HG02623 (cell line): ENCODE measurements at regions not wholly inside any gene's neighbourhood (a gene's known extent, or its start where the extent isn't known, plus 50 kb on each side); places are given as distances from the start of the nearest gene placed in this dataset.
"Not testable (repeated sequence)": the region's sequence is repeated elsewhere in the genome, so short reads cannot be mapped to it uniquely, and the experiment has no call there.

Experiments used
- ATAC-seq: cut with Tn5 transposase; IDR thresholded peaks from one replicate; pipeline ENCODE4 v1.9.1; 2021; ENCODE audit warnings: moderate library complexity; ENCODE audit not compliant: unreplicated experiment

DNA sequence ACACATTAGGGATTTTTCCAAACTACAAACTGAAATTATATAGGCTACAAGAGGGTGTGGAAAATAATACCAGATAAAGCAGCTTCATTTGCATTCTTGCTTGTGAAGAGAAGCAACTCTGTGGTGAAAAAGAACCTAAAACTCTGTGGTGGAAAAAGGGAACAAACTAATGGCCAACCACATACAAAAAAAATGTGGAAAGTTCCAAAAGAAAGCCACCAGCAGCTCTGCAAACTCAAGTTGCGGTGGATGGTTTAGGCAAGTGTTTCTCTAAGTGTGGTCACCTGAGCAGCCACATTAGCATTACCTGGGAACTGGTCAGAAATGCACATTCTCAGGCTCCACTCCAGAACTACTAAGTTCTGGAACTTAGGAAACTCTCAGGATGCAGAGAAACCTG is 586.4 kb downstream of the ACTL7B start:
- no peak for ATAC-seq

DNA sequence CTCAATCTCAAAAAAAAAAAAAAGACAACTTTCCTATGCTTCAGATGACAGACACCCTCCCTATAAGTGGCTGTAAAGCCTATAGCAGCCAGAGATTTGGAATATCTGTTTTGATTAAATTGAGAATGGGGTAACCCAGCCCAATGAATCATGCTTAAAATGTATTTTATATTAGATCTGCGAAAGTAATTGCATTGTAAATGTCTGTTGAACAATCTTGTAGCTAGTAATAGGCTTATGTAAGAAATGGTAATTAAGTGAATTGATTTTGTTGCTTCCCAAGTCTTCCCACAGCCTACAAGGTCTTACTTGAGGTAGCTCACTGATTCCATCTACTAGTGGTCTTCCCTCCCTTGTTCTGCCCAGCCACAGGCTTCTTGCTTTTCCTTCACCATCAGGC is 590.7 kb downstream of the ACTL7B start:
- no peak for ATAC-seq

DNA sequence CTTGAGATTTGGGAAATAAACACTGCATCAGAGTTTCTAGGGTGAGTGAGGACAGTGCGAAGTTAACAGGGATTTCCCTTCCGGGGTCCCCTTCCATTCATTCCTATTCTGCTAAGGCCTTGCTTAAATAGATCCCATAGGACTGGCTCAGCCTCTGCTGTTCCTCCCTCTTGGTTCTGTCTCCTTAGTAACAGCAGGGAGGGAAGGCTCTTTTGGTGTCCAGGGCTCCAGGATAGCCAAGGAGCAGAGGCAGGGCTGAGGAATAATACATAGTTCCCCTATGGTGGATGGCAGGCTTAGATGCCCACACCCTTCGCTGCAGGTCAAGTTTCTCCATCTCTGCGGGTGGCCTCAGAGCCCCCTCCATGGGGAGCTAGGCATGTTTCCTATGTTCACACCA is 591.7 kb downstream of the ACTL7B start:
- no peak for ATAC-seq

DNA sequence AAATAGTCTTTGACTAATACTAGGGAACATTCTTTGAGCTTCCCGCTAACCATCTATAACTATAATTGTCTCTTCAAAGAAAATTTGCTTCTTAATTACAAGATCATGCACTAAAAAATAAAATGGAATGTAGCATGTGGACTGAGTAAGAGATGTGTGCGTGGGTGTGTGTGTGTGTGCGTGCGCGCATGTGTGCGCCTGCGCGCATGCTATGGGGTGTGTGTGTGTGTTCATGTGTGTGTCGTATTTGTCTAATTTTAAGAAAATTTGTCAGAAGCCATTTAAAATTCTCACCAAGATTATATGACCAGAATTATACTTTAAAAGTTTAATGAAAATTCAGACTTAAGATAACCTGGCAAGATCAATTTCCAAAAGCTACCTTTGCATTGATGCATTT is 593.0 kb downstream of the ACTL7B start:
- ATAC-seq, result no peak

DNA sequence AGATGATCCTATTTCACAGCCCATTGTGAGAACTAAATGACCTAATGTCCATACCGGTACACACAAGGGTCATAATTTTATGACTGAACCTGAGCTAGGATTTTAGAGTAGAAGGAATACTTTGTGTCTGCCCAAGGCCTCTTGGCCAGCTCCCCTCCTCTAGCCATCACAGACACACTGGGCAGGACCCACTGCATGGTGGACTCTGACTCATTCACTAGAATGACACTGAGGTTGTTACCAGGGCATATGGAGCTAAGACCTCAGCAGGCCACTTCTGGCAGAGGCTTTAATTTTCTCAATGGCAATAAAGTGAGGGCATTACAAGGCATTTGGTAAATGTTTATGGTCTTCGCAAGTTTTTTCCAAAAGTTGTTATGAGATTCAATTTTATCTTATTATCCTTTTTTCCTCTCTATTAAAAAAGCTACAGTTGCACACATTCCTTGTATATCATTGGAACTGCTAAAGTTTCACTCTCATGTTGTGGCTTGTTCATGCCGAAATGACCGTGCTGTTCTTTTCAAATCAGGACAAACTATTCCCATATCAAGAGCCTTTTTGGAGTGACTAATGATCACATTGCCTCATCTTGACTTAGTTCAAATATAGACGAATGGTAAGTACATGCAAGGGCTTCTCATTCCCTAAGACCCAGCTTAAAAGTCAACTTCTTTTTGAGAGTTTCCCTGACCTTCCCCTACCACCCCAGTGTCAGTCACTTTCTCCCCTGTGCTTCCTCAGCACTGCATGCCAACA is 595.7 kb downstream of the ACTL7B start:
- no peak for ATAC-seq

DNA sequence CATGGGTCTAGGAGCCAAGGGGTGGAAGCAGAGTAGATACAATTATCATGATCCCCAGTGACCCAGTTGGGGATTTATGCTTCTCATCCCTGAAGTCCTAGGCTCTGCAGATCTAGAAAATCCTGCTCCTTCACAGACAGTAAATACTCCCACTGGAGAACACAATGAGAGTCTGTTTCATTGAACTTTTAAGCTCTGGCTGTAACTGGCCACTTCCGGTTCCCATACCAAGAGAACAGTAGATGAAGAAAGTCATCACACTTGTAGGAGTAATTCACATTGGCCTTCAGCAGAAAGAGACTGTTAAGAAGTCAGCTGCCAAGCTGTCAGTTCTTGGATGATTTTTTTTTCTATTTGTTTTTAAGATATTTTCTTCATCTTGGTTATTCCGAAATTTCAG is 597.1 kb downstream of the ACTL7B start:
- no peak for ATAC-seq

DNA sequence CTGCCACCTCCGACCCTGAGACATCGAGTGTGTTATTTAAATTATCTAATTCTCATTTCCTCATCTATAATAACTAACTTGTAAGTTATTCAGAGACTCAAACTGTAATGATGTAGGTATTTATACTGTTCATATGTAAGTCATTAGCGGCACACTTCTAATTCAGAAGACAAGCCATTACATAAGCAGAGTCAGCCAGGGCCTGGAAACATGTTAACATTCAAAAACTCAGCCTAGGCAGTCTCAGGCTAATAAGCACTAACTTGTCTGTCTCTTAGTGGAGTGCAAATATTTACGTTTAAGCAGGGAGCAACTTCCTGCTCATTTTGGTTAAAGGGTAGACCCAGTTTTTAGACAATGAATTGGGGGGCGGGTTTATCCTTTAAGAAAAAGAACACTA is 598.4 kb downstream of the ACTL7B start:
- ATAC-seq, result no peak

DNA sequence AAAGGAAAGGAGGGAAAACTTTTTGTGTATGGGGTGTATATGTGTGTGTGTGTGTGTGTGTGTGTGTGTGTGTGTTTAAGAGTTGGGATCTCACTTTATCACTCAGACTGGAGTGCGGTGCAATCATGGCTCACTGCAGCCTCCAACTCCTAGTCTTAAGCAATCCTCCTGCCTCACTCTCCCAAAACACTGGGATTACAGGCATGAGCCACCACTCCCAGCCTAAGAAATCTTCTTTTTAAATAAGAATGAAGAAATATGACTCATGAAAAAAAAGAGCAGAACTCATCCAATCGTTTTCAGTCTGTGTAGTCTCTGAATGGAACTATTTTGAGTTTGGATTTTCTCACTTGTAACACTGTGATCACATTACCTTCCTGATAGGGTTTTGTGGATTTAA is 601.5 kb downstream of the ACTL7B start:
- no peak for ATAC-seq

DNA sequence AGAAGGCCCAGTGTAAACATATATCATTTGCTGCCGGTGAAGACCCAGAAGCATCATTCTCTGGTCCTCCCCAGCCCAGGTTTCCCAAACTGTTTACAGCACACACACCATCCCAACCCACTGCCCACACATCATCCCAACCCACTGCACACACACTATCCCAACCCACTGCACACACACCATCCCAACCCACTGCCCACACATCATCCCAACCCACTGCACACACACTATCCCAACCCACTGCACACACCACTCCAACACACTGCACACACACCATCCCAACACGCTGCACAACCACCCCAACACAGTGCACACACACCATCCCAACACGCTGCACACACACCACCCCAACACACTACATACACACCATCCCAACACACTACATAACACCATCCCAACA is 608.4 kb downstream of the ACTL7B start:
- ATAC-seq, result not testable (repeated sequence)

DNA sequence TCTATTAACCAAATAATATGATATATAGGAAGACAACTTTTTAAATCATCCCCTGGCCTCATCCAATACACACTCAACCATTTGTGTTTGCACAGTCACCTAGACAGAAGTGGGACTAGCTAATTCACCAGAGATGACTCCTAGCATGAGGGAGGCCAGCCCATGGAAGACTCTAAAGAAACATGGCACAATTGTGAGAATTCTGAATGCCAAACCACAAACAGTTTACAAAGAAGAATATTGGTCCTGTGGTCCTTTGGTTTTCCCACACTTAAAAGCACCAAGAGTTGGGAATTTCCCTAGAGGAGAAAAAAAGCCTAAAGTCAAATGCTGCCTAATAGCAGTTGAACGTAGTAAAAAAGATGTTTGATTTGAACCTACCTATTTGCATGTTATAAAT is 609.9 kb downstream of the ACTL7B start:
- no peak for ATAC-seq

DNA sequence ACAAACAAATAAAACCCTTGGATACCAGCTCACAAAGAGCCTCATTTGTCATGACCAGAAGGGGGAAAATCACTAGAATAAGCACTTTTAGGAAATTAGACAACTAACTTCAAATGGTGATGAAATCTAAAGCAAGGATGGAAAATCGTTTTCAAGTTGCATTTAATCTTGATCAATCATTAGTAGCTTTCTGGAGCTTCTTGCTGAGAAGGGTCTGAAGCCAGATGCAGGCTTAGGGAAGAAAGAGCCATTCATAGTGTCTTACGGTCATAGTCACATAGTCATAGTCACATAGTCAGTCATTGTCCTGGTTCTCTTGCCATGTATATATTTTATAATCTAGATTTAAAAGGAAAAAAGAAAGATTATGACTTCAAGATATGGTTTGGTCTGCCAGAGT is 610.5 kb downstream of the ACTL7B start:
- ATAC-seq, result no peak

DNA sequence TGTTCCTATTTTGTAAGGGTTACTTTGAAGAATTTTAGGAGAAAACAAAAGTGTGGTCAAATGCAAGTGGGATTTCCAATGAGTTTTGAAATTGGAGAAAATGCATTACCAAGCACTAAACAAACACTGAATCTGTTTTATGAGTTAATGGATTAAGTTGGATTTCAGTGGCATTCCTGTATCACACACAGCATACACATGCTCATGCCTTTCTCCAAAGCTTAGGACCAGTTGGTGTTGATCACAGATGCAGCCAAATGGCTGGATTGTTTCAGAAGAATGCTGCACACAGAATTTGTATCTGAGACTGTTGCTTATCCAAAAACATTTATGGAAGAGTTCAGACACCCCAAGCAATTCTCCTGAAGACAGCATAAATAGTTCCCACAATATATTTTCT is 611.1 kb downstream of the ACTL7B start:
- ATAC-seq, result no peak

DNA sequence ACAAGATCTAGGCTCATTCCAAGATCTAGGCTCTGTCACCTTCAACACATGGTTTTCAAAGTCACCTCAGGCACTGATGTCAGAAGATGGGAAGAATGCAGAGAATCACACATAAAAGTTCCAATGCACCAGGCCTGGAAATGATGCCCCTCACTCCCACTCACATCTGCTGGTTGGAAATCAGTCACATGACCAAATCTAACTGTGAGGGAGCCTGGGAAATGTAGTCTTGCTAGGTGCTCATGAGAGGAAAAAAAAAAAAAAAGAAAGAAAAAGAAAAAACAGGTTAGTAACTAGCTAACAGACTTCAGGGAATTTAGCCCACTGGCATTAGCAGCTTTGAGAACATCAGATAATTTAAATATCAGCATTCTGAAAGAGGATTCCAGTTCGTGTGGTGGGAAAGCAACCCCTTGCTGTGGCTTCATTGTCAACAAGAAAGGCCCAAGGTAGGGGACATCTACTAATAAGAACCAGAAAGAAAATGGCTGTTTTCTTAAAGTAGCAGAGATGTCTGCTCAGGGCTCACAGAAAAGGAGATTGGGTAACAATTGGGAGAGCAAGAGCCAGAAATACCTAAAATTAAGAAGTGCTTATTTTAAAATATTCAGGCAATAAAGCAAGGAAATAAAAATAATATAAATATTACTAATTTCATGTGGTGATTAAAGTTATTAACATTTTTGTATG is 614.3 kb downstream of the ACTL7B start:
- ATAC-seq, result no peak

DNA sequence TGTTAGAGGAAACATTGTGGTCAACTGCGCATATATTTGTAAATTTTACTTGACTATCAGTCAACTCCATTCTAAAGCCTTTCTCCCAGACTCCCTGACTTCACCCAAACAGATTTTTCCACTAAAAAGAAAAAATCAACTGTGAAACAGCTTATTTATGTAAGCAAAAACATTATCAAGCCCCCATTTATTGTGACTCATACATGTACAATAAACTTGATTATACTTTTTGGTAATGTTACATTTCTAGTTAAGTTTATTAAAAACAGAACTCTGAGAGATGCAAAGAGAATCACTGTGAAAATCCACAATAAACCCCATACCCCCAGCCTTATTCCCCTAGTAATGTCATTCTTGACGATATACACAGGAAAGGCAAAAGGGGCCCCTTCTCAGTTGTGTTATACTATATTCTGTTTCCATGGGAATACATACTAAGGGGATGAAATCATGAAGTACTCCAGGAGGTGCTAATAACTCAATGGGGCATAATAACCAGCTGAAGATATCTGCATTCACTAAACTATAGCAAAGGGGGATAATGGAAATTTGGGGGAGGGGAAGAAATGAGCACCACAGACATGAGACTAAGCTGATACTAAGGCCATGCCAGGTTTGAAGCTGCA is 616.0 kb downstream of the ACTL7B start:
- ATAC-seq, result no peak

DNA sequence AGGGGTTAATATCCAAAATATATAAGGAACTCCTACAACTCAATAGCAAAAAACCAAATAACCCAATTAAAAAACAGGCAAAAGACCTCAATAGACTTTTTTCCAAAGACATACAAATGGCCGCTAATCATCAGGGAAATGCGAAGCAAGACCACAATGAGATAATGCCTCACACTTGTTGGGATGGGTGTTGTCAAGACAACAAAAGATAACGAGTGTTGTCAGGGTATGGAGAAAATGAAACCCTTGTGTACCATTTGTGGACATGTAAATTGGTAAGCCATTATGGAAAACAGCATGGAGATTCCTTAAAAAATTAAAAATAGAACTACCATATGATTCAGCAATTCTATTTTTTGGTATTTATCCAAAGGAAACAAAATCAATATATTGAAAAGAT is 620.2 kb downstream of the ACTL7B start:
- ATAC-seq, result no peak

DNA sequence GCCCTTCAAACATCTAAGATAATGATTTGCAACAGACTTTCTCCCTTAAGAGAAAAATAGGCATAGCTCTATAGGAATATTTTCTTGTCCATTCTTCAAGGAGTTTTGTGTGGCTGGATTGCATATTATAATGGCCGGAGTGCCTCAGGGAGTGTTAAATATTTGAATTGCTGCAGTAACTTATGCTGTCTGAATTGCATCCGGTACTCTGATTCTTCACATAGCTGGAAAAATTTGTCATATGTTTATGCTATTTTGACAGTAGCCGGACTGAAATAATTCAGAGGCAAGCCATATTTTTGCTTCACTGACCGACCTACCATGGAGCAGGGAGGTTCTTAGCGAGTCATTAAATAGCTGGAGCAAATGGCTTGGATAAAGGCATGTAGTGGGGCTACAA is 621.0 kb downstream of the ACTL7B start:
- ATAC-seq, result no peak

DNA sequence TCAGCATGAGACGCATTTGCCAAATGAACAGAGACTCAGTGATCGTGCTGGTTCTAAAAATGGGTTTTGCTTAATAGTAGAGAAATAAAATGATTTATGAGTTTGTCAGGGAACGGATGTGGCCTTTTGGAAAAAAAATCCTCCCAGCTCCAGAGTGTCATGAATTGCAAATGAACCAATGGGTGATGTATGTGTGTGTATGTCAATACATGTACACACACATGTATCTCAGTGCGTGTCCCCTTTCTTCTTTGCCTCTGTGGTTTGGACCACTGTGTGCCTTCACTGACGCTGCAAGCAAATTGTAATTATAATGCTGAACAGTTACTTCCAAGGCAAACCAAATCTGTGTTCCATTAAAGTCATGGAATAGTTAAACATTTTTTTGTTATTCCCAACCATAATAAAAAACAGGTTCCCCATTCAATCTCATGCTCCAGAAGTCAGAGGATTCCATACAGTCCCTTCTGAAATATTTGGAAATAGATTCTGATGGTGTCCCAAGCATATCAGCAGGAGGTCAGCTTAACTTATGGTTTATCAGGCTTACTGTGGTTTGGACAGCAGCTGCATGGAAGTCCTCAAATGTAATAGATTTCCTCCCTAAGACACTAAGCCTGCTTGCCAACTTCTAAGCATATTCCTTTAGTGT is 630.5 kb downstream of the ACTL7B start:
- no peak for ATAC-seq

DNA sequence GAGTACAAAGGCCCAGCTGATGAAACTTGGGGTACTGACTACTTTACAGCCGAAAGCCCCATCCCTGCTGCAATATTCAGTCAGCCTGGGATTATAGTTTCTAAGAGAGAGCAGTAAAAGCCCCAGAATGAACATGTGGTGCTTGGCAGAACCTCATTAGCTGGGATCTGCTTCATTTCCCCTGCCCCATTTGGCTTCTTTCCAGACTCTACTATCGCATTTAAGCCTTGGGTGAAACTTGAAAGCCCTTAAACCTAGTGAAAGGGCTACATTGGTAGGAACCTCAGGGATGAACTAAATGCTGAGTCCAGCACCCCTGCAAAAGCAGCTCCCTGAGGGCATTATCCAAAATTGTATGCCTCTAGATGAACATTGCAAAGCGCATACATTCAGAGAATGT is 631.1 kb downstream of the ACTL7B start:
- no peak for ATAC-seq

DNA sequence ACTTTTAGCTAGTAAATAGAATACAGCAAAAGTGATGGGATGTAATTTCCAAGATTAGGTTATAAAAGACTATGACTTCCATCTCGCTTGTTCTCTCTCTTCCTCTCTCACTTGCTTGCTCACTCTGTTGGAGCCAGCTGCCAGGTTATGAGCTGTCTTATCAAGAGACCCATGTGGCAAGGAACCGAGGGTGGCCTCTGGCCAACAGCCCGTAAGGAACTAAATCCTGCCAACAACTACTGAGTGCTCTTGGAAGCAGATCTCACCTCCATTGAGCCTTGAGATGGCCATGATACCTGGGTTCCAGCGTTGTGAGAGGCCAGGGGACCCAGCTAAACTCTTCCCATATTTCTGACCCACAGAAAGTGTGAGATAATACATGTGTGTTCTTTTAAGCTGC is 636.1 kb downstream of the ACTL7B start:
- ATAC-seq, result no peak

DNA sequence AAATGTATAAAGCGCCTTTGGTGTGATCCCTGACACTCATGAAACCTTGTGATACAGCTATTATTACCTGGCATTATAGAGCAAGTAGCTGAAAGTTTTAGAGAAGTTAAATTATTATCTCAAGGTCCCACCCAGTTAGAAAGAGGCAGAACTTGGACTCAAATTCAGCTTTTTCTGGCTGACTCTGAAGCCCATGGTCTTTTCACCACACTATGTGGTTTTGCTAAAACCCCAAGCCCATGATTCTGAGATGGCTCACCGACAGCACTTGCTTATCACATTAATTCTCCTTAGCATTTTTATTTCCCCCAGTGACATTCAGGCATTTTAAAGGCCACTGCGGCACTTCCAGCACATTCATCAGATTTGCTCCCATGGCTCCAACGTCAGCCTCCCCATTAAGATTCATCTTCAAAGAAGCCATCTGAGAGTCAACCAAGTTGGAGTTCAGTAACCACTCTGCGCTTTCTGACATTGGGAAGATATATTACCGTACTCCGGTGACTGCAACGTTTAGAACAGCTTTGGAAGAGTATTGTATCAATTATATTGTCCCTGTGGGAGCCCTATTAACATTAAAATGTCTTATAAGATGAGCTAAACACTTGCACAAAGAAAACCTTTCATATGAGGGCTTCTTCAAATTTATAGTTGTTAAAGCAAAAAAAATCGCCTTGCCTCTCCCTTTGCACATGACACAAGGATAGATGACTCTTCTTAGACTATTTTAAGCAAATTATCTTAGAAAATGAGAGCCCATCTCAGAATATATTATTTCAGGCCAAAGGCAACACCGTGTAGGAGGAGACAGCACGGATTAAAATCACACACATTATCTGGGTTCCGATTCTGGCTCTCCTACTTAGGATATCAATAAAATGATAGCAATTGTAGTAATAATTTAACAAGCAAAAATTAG is 638.1 kb downstream of the ACTL7B start:
- ATAC-seq, result no peak

DNA sequence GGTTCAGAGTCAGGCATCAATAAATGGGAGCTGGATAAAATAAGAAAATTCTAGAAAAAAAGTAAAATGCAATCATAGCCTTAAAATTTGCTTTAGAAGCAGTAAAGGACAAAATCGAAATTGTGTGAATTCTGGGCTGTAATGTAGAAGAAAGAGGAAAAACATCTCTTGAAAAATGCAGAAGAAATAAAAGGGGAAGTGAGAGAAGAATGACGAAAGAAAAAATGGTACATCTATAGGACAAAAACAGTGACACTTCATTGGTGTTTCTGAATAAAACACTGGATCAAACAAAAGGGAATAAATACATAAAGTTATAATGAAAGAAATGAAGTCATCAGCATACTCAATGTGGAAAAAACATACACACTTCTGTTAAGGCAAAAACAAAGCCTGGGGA is 642.3 kb downstream of the ACTL7B start:
- ATAC-seq, result no peak
